GDM1 (cell line): ENCODE measurements at regions not wholly inside any gene's neighbourhood (a gene's known extent, or its start where the extent isn't known, plus 50 kb on each side); places are given as distances from the start of the nearest gene placed in this dataset.

Experiments used
- DNase-seq: peaks from one replicate; lab custom pipeline; 2025; lab: John Stamatoyannopoulos, UW

DNA sequence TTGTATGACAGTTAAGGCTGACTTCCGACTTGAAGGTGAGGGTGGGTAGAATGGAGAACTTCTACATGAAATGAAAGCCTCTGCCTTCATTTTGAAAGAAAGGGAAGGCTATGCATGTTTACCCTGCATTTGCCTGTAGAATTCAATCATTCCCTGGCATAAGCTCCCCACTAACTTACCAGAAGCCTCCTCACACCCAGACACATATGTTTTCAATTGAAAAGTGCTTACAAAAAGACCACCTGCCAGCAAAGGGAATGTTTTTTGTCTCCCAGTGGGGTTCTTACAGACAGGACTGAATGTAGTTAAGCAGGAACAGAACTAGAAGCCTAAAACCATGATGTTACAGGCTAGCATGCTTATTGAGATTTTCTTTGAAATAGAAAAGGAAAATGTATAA lies 392.1 kb upstream of the HSF2 start:
- no peak for DNase-seq

DNA sequence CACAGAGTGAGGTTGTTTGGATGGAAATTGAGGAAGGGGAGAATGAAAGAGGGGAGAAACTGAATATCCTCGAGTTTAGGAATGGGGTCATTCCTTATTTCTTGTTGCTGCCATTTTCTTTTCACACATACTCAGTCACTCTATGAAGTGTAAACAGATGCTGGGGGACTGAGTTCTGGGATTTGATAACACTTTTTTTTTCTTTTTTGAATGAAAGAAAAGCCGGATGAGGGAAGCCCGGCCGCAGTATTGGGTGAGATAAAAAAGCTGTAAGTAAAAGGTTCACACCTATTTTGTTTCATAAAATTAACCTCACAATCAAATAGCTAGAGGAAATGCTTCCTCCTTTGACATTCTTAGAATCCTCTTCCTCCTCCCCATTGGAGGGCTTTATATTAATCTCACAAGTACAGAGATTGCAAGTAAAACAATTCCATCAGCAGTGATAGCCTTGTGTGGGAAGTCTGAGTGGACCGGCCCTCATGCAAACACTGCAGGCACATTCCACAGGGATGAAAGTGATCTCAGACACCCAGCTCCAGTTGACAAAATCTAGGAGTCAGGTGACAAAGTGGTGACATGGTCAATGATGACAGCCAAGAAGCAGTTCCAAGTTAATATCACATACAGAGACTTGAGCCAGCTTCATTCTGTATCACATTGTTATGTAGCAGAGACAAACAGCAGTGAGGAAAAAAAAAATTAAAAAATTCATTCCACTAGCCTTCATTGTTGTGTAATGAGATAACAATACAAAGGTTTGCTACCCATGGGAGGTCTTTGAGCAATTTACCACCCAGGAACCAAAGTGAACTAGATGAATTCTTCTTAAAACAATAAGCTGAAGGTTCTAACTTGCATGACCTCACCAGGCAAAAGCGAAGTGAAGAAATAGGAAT lies 391.1 kb upstream of the HSF2 start:
- no peak for DNase-seq

DNA sequence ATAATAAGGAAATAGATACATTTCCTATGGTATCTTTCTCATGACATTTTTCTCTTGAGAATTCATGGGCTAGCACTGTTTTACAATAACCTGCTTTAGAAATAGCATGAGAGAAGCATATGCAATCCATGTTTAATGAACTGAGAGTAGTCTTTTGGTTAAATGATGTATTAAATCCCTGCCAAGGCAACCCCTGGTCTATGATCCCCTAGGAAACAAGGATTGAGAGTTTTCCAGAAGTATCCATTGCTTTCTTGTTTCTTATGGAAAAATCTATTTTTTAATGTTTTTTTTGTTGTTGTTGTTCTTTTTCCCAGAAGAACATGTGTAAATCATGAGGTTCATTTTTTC lies 390.5 kb upstream of the HSF2 start:
- DNase-seq: no peak

DNA sequence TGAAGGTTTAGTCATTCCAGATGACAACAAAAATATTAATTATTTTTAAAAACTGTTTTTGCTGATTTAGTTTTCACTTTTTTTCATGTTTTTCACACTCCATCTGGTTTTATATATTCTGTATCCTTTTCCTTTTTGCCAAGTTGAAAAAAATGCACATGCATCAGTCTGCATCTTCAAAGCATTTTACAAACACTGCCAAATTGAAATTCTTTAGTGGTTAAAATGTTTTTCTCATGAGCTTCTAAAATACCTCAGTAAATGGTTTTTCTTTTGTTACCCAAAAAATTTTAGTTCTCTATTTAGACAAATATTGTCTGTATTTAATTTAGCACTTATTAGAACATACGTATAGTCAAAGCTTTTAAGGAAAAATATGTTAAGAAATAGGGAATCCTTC lies 386.9 kb upstream of the HSF2 start:
- DNase-seq: no peak

DNA sequence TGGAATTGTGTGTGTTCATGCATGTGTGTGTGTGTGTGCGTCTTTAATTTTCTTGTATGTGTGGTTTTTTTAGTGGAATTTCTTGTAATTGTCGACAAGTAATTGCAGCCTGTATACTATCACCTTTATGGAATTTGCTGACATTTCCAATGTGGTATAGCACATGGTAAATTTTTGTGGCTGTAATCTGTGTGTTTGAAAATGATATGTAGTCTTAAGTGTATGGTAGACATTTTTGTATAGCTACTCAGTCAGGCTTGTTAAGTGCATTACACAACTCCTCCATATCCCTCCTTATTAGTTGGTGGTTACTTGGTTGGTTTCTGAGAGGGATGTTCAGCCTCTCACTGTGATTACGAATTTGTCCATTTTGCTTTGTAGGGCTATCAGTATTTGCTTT lies 384.5 kb upstream of the HSF2 start:
- no peak for DNase-seq

DNA sequence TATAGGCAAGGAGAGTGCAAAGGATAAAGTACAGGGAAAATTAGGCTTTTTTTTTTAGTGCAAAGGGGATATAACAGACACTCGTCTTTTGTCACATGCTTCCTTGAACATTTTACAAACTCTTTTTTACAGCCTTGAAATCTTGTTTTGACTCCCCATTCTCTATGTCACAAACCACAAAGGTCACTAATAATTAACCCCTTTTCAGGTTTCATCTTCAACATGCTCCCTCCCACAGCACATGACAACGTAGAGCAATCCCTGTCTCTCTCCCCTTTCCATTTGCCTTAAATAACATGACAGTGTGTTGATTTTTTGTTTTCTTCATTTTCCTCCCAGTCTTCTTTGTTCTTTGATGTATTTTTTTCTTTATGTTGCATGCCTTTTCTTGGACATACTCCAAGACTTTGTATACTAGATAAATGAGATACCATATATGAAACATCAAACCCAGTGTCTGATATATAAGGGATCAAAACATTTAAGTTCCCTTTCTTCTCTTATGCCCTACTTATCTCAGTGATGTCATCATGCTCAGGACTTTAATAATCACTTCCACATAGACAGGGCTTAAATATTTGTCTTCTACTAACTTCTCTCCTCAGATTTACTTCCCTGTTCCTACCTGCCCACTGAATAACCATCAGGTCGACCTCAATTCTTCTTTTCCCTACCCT lies 378.7 kb upstream of the HSF2 start:
- DNase-seq: no peak

DNA sequence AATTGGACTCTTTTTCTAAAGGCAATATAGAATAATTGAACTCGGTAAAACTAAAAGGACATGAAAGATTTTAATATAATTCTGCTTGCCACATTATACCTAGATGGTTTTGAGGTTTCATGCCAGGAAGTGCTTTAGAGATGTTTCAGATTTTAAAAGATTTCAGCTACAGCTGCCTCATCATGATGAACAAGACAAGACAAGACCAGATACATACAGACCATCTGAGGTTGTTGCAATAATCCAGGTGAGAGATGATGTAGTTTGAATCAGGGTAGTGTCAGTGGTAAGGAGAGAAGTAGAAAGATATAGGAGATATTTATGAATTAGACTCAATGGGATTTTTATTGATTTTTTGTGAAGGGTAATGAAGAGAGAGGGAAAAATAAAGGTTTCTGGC lies 374.3 kb upstream of the HSF2 start:
- no peak for DNase-seq

DNA sequence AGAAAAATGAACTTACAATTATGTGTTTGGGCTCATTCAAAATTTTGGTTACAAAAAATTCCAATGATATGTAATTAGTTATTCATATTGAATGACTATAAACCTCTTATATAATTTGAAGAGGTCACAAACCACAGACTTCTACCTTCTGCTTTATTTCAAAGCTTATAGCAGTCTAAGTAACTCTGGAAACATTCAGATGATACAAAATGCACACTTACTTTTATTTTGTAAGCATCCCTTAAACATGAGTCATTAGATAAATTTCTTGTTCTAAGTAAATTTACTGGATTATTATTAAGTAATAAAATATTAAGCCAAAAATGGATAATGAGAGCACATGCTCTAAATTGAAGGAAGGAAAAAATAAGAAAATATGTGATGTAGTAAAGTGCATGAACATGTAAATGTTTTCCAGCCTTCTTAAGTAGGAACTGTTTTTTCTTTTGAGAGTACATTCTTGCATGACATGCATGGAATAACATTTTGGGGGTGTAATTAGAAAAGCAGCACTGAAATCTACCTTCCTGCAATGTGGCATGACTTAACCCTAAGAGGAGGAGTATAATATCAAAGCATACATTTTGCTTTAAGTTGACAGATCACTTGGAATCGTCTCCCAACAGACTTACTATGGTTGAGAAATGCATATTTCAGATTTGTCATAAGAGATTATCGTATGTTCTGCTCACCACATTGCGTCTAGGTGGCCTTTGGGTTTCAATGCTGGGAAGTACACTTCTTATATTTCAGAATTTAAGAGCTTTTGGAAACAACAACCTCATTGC lies 372.7 kb upstream of the HSF2 start:
- no peak for DNase-seq

DNA sequence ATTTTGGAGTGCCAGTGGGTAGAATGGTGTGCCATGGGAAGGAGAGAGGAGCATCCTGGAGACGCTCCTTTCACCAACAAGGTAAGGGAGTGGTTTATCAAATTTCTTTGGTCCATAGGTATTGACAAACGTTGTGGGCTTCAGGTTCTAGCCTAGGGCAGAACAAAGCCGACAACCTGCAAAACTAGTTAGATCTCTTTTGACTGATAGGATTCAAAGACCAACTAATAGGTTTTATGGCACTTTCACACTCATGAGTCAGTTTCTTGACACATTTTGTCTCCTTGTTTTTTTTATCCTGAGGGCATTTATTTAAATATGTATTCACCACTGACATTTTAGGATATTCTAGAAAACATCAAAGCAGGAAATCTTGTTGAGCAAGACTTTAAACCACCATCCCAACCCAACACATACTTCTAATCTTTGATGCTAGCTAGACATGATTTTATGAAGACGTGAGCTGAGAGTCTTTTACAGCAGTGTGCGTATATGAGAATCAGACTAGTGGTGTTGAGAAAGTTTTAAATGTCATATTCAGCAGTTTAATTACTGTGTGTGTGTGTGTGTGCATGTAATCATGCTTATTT lies 370.4 kb upstream of the HSF2 start:
- no peak for DNase-seq

DNA sequence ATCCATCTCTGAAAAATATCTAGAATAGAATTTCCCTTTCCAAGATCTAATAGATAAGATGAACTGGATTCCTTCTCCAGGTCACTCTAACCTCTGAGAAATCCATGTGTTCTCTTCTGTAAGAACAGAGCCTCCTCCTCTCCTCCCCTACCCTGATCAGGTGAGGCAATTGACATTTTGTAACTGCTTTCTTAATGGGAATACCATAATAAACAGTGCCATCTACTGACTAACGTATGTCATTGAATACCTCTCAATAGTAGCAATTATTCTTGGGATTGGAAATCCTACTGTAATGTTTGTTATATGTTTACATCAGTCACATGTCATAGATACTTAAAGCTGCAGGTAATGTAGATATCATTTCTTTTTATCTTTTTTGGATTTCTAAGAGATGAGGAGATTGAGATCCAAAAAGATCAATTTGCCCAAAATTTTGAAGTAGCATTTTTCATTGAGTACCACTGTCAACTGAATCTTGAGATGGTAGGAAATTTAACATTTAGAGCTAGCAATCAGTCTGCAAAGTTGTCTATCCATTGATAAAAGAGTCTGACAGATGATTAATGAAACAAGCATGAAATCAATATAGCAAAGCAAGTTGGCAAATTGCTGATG lies 365.8 kb upstream of the HSF2 start:
- no peak for DNase-seq

DNA sequence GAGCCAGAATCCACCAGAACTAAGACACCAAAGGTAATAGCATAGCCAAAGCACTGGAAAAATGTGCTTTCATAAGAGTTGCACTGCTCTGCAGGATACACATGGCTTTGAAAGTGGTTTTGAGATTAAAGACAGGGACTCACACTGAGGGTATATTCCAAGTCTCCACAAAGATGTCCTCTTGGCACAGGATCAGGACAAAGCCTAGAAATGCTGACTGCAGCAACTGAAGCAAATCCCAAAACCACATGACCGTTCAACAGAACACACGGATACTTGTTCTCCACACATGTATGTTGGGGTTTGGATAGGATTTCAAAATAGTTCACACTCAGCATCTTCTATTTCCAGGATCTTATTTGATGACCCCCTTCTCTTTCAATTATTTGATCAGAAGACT lies 364.3 kb upstream of the HSF2 start:
- DNase-seq: no peak

DNA sequence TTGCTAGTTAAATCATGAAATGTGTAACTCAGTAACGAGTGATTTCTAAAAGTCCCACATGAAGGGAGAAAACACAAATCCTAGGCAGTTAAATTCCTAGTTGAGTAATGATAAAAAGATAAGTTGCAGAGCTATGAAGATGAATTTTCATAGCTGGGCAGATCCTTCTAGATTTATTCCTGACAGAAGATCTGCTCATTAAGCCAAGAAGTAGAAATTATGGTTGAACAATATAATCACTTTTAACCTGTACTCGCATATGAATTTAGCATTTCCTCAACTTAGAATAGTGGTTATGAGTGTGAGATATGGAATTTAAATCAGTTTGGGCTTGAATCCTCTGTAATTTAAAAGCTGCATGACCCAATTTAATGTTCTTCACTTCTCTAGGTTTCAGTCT lies 359.2 kb upstream of the HSF2 start:
- DNase-seq: no peak

DNA sequence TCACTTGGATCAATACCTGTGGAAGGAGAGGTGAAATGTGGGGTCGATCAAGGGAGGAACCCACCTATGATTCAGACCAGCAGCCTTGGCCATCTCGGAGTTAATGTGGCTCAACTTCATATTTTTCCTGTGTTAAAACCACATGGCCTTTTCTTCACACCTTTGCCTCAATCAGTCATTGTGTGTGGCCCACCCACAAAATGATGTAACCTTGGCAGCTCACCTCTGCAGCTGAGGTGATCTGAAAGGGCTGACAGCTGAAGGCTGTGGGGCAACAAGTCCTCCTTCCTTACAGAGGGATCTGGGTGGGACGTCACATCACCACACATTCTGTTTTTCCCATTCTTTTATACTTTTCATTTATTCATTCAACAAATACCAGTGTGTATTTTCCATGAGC lies 357.1 kb upstream of the HSF2 start:
- DNase-seq: no peak

DNA sequence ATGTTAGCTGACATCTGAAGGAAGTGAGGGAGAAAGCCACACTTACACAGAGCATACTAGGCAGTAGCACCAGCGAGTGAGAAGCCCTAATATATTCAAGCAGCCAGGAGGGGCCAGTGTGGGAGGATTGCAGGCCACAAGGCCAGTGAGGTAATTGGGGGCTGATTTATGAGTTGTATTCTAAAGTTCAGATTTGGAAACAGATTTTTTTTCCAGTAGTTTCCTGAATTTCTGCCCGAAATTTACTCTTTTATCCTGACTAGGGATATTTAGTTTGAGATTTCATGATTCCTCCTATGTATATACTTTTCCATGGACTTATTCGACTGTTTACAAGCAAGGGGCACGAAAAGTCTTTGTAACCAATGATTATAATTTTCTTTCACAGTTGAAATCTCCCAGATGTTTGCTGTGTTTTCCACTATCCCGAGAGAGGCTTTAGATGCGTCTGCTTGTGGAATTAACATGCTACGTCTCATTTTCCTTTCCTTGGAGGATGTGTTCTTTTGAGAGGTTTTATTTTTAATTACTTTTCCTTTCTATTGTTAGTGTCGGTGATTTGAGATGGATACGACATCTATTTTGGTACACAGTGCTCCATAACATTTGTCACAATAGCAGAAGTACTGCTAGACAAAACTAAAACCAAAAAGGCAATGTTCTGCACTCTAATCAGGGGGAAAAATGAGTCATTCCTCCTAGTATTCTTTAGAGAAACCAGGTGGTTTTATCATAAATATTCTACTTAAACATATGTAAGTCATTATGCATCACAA lies 356.3 kb upstream of the HSF2 start:
- DNase-seq: no peak

DNA sequence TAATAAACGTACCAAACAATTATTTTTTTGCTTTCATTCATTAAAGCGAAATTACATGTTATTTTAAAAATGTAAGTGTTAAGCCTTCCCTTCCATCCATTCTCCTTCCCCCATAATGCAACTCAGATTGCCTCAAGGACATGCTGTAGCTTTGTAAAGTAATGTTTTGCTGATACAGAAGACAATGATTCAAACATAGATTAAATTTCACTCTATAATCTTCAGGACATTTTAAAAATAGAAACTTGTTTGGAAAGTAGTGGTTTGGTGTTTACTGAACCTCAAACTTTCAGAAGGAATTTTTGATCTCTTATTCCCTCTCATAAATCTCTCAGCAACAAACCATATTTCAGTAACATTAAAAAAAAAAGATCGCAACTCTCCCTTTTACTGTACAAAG lies 350.9 kb upstream of the HSF2 start:
- no peak for DNase-seq

DNA sequence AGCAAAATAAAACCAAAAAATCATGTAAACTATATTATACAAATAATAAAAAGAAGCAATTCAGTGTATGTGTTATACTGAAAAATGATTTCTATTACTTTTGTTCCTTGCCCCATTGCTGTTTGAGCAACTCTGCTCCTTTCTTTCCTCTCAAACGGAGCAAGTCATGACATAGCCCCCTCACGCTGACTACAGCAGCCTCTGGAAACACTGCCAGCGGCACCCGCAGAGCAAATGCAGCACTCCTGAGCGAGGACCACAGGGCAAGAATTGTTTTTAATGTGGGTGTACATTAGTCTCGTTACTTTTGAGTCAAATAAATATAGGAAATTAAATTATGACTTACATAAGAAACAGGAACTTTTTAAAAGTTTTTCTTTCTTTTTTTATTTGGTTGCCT lies 350.1 kb upstream of the HSF2 start:
- no peak for DNase-seq

DNA sequence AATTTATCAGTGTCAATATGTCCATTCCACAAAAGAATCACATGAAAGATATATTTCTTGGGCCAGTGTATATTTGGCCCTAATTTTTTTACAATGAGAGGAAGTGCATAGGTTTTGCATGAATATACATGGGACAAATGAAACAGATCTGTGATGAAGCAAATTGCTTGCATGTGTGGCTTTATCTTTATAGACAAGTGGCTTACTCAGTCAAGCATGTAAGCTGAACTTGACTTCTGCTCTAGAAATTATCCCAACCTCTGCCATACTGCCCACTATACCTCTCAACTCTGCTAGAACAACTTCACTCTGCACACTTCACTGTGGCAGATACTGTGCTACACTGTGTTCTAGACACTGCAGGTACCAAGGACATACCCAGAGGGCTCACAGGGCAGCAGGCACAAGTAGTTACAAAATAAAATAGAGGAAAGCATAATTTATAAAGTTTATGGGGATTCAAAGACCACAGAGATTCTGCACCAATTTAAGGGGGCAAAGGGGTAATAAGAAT lies 349.2 kb upstream of the HSF2 start:
- no peak for DNase-seq

DNA sequence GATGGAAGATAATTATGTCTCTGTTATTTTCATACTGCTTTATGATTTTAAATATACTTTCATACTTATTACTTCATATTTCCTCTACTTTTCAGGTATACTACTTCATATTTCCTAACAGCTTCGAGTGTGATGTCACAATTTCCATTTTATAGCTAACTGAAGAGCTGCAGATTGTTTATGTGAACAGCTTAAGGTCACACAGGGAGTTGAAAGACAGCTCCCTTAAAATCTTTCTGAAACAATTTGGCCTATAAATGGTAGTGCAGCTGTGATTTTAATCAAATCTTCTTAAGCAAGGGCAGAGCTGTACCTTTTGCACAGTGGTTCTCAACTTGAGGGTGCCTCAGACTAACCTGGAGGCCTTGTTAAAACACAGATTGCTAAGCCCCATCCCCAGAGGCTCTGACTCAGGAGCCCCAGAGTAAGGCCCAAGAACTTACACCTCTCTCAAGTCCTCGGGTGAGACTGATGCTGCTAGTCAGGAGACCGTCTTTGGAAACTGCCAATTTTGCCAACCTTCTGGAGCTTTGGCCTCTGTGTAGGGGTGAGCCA lies 347.0 kb upstream of the HSF2 start:
- no peak for DNase-seq

DNA sequence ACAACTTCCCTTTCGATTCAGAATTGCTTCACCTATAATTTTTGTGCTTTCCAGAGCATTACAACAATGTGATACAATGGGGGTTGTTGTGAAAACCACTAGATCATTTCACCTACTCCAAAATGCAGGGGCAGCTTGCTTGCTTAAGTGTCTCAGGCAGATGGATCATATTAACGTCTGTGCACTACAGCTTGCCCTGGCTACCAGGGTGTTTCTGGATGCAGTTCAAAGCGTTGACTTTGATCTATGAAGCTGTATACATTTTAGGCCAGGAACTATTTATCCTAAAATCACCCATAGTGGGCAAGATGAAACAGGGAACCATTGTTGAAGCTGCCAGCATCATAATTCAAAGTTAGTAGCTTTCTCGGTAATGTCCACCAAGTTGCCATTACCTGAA lies 339.5 kb upstream of the HSF2 start:
- no peak for DNase-seq

DNA sequence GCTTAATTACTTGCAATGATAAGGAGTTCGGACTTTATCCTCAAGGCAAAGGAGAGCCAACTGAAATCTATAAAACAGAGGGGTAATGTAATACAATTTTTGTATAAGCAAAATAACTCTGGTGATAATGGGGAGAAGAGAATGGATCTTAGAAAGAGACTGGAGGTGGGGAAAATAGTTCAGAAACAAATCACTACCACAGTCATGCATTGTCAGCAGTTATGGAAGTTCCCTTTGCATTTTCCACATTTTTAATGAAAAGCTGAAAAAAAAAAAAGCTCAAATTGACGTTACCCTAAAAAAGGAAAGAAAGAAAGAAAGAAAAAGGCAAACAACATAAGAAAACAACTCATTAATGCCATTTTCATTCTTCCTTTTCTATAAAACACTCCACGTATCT lies 337.6 kb upstream of the HSF2 start:
- DNase-seq: no peak

DNA sequence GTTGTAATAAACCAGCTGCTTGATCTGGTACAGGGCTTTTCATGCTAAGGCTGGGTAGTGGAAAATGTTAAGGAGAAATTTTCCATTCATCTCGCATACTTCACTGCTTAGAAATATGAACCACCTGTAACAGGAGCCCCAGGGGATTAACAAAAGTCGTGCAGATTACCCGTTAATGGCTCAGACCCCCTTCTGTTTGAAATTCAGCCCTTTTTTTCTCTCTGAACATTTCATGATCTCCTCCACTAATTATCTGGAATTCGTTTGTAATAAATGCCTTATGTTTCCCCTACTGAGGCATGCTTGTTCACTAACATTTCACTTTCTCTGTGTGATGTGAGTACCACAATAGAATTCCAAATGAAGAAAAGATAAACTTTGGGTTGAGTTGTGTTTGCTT lies 336.4 kb upstream of the HSF2 start:
- no peak for DNase-seq
